ENCODE measurements at regions not wholly inside any gene's neighbourhood (a gene's known extent, or its start where the extent isn't known, plus 50 kb on each side); places are given as distances from the start of the nearest gene placed in this dataset.

GRCh38 chr6:99833034-99833433 lies 161.0 kb downstream of the MCHR2 start:
- TF ChIP-seq POLR2A (IDR thresholded peaks at IDR 0.05): no peak
- TF ChIP-seq CTCF (IDR thresholded peaks at IDR 0.05): no peak
- TF ChIP-seq POLR2AphosphoS5 (IDR thresholded peaks at IDR 0.05): no peak

Data from prostate gland (tissue), 2 donors.